ENCODE measurements at regions not wholly inside any gene's neighbourhood (a gene's known extent, or its start where the extent isn't known, plus 50 kb on each side); places are given as distances from the start of the nearest gene placed in this dataset. TPM values are rescaled to one million over a fixed set of nuclear protein-coding genes. Genes with fewer than 3 reads are reported as not detected.

Small RNAs in the stretch of these regions (microRNA-seq; reads per million reads assigned to microRNA genes)
- not detected for gene MIR4436A

Measured in HL-60 (cell line).